ENCODE measurements at regions not wholly inside any gene's neighbourhood (a gene's known extent, or its start where the extent isn't known, plus 50 kb on each side); places are given as distances from the start of the nearest gene placed in this dataset.
"Not testable (repeated sequence)": the region's sequence is repeated elsewhere in the genome, so short reads cannot be mapped to it uniquely, and the experiment has no call there.

DNA sequence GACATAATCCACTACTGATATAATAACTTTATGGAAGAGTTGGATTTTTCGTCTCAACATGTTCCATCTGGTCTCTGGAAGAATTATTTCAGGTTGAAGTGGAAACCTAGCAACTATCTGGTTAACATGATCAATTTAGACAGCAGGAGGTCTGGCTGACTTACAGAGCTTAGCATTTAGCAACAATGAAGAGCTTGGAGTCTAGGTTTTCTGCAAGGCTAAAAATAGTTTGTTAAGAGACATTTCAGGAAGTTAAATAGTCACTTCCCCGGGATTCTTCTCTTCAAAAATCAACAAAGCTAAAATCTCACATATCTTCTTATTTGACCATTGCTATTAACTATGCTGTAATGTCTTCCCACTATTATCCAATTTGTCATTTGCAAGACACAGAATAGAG is 418.6 kb upstream of the DIPK2B start:
- H3K27me3 ChIP-seq (ENCODE audit: control insufficient read depth, insufficient read depth, low read length) = no peaks in the 10 kb centered on the region
- no peak overlapping the region for H3K4me3 ChIP-seq (ENCODE audit: low read depth in 2 of 2, low read length in 2 of 2)
- H3K4me1 ChIP-seq (ENCODE audit: control insufficient read depth, insufficient read depth, low read length) = no peaks in the 10 kb centered on the region
- no peak overlapping the region for H3K27ac ChIP-seq (ENCODE audit: low read length)
- no peak for DNase-seq (ENCODE audit: low read depth, low spot score)
- no peaks in the 10 kb centered on the region for H3K36me3 ChIP-seq (ENCODE audit: control insufficient read depth, insufficient read depth, low read length)
- ChIA-PET POLR2A (no interaction called here), CTCF (interaction anchor here (0.6 kb wide), 1 partner anchor 322 kb away, joined by 5 read pairs; no protein-coding TSS in a partner anchor)
- no peak for TF ChIP-seq SIN3A (IDR thresholded peaks at IDR 0.05; ENCODE audit: borderline replicate concordance, insufficient read depth, low read depth, low read length)
- TF ChIP-seq, protein P1, sequence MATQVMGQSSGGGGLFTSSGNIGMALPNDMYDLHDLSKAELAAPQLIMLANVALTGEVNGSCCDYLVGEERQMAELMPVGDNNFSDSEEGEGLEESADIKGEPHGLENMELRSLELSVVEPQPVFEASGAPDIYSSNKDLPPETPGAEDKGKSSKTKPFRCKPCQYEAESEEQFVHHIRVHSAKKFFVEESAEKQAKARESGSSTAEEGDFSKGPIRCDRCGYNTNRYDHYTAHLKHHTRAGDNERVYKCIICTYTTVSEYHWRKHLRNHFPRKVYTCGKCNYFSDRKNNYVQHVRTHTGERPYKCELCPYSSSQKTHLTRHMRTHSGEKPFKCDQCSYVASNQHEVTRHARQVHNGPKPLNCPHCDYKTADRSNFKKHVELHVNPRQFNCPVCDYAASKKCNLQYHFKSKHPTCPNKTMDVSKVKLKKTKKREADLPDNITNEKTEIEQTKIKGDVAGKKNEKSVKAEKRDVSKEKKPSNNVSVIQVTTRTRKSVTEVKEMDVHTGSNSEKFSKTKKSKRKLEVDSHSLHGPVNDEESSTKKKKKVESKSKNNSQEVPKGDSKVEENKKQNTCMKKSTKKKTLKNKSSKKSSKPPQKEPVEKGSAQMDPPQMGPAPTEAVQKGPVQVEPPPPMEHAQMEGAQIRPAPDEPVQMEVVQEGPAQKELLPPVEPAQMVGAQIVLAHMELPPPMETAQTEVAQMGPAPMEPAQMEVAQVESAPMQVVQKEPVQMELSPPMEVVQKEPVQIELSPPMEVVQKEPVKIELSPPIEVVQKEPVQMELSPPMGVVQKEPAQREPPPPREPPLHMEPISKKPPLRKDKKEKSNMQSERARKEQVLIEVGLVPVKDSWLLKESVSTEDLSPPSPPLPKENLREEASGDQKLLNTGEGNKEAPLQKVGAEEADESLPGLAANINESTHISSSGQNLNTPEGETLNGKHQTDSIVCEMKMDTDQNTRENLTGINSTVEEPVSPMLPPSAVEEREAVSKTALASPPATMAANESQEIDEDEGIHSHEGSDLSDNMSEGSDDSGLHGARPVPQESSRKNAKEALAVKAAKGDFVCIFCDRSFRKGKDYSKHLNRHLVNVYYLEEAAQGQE (IDR thresholded peaks at IDR 0.05; ENCODE audit: insufficient read depth in 1 of 2, low read depth in 2 of 2, low read length in 1 of 2) = no peak
- no peak for TF ChIP-seq POLR2AphosphoS5 (IDR thresholded peaks at IDR 0.05; ENCODE audit: low read depth, low read length)
- TF ChIP-seq, protein P2, sequence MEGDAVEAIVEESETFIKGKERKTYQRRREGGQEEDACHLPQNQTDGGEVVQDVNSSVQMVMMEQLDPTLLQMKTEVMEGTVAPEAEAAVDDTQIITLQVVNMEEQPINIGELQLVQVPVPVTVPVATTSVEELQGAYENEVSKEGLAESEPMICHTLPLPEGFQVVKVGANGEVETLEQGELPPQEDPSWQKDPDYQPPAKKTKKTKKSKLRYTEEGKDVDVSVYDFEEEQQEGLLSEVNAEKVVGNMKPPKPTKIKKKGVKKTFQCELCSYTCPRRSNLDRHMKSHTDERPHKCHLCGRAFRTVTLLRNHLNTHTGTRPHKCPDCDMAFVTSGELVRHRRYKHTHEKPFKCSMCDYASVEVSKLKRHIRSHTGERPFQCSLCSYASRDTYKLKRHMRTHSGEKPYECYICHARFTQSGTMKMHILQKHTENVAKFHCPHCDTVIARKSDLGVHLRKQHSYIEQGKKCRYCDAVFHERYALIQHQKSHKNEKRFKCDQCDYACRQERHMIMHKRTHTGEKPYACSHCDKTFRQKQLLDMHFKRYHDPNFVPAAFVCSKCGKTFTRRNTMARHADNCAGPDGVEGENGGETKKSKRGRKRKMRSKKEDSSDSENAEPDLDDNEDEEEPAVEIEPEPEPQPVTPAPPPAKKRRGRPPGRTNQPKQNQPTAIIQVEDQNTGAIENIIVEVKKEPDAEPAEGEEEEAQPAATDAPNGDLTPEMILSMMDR (IDR thresholded peaks at IDR 0.05) = no peak
- ATAC-seq = no peak
- no TSS peak for BruUV-seq (replicated peaks)
- H3K9me3 ChIP-seq (ENCODE audit: control insufficient read depth, insufficient read depth, low read depth, low read length) = no peaks in the 10 kb centered on the region
- intact Hi-C loops (cut with micrococcal nuclease; ENCODE audit: unreplicated experiment) (no loop called here), in situ Hi-C loops (cut with HindIII; ENCODE audit: low pct_unique_long_range_greater_than_20kb, low sequenced_read_pairs) (no loop called here)

DNA sequence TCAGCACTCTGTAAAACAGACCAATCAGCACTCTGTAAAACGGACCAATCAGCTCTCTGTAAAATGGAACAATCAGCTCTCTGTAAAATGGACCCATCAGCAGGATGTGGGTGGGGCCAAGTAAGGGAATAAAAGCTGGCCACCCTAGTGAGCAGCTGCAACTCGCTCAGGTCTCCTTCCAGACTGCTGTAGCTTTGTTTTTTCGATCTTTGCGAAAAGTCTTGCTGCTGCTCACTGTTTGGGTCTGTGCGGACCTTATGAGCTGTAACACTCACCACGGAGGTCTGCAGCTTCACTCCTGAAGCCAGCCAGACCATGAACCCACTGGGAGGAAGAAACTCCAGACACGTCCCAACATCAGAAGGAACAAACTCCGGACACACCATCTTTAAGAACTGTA is 414.9 kb upstream of the DIPK2B start:
- BruUV-seq (replicated peaks); H3K4me1 ChIP-seq (ENCODE audit: control insufficient read depth, insufficient read depth, low read length); H3K9me3 ChIP-seq (ENCODE audit: control insufficient read depth, insufficient read depth, low read depth, low read length); H3K27me3 ChIP-seq (ENCODE audit: control insufficient read depth, insufficient read depth, low read length); ATAC-seq; H3K4me3 ChIP-seq (ENCODE audit: low read depth in 2 of 2, low read length in 2 of 2); in situ Hi-C loops (cut with HindIII; ENCODE audit: low pct_unique_long_range_greater_than_20kb, low sequenced_read_pairs); intact Hi-C loops (cut with micrococcal nuclease; ENCODE audit: unreplicated experiment); DNase-seq (ENCODE audit: low read depth, low spot score); POLR2A ChIA-PET; CTCF ChIA-PET; H3K27ac ChIP-seq (ENCODE audit: low read length); H3K36me3 ChIP-seq (ENCODE audit: control insufficient read depth, insufficient read depth, low read length): not testable (repeated sequence)

DNA sequence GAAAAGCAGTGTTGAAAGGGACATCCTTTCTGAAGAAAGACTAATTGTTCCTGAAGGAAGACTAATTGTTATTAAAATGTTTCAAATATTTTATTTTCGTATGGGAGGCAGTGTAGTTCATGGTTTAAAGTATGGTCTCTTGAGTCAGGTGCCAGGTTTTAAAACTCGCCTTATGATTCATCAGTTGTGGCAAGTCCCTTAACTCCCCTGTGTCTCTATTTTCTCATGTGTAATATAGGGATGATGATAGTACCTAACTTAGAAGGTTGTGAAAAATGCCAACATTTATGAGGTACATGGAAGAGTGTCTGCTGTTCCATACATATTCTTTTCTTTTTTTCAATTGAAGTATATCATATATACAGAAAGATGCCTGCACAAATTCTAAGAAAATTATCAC is 414.2 kb upstream of the DIPK2B start:
- Histone ChIP-seq H3K27ac (ENCODE audit: low read length) (no peak overlapping the region), H3K27me3 (ENCODE audit: control insufficient read depth, insufficient read depth, low read length) (no peaks in the 10 kb centered on the region), H3K9me3 (ENCODE audit: control insufficient read depth, insufficient read depth, low read depth, low read length) (no peaks in the 10 kb centered on the region), H3K36me3 (ENCODE audit: control insufficient read depth, insufficient read depth, low read length) (no peaks in the 10 kb centered on the region), H3K4me1 (ENCODE audit: control insufficient read depth, insufficient read depth, low read length) (no peaks in the 10 kb centered on the region), H3K4me3 (ENCODE audit: low read depth in 2 of 2, low read length in 2 of 2) (no peak overlapping the region)
- intact Hi-C loops (cut with micrococcal nuclease; ENCODE audit: unreplicated experiment) = no loop called here
- CTCF ChIA-PET = no interaction called here
- in situ Hi-C loops (cut with HindIII; ENCODE audit: low pct_unique_long_range_greater_than_20kb, low sequenced_read_pairs) = no loop called here
- BruUV-seq (replicated peaks) = no TSS peak
- POLR2A ChIA-PET = no interaction called here
- ATAC-seq (no peak), DNase-seq (ENCODE audit: low read depth, low spot score) (no peak)
- no peak for TF ChIP-seq TCF7L2 (IDR thresholded peaks at IDR 0.05; ENCODE audit: low read depth, low read length)
- no peak for TF ChIP-seq SIN3A (IDR thresholded peaks at IDR 0.05; ENCODE audit: borderline replicate concordance, insufficient read depth, low read depth, low read length)
- TF ChIP-seq, protein P1 (IDR thresholded peaks at IDR 0.05; ENCODE audit: insufficient read depth in 1 of 2, low read depth in 2 of 2, low read length in 1 of 2) = no peak
- TF ChIP-seq, protein P2 (IDR thresholded peaks at IDR 0.05) = no peak

All from Panc1 (cell line).